HepG2 (cell line): ENCODE measurements at regions not wholly inside any gene's neighbourhood (a gene's known extent, or its start where the extent isn't known, plus 50 kb on each side); places are given as distances from the start of the nearest gene placed in this dataset.

ENCODE experiments used
- CCDC6 ChIP-seq: sonication (generic); formaldehyde crosslinking; IDR thresholded peaks from 2 replicates; pipeline ENCODE4 v1.8.1; 2022; ENCODE audit warnings: mild to moderate bottlenecking, missing genetic modification reagents, moderate library complexity
- EHMT2 ChIP-seq: fragments of 200-600 bp; sonication (generic); IDR thresholded peaks from 2 replicates; pipeline ENCODE4 v1.7.0; 2017; ENCODE audit warnings: antibody characterized with exemption, low read depth, low read length, borderline replicate concordance
- NKX3-1 ChIP-seq: sonication (generic); formaldehyde crosslinking; IDR thresholded peaks from 2 replicates; pipeline ENCODE4 v1.5.0; 2020; ENCODE audit warnings: missing genetic modification reagents
- REL ChIP-seq: sonication (generic); formaldehyde crosslinking; conservative IDR thresholded peaks from 2 replicates; pipeline ENCODE4 v1.8.0; 2022; ENCODE audit warnings: mild to moderate bottlenecking, missing genetic modification reagents, moderate library complexity
- TGIF2 ChIP-seq: IDR thresholded peaks from 2 replicates; pipeline ENCODE4 v1.6.1; 2016; ENCODE audit warnings: control low read depth, missing compliant biosample characterization
- THRA ChIP-seq: sonication (generic); formaldehyde crosslinking; IDR thresholded peaks from 2 replicates; pipeline ENCODE4 v1.4.0; 2020; ENCODE audit warnings: missing genetic modification reagents, borderline replicate concordance
- U2AF2 ChIP-seq: fragments of 200-400 bp; formaldehyde crosslinking; IDR thresholded peaks from 2 replicates; pipeline ENCODE4 v1.6.1; 2017; ENCODE audit warnings: low read depth, mild to moderate bottlenecking, low read length
- WIZ ChIP-seq: sonication (generic); formaldehyde crosslinking; IDR thresholded peaks from 2 replicates; pipeline ENCODE4 v1.5.1; 2020; ENCODE audit warnings: mild to moderate bottlenecking, missing genetic modification reagents
- ZBTB49 ChIP-seq: sonication (generic); formaldehyde crosslinking; IDR thresholded peaks from 2 replicates; pipeline ENCODE4 v1.4.0; 2020; ENCODE audit warnings: missing genetic modification reagents, borderline replicate concordance
- ZSCAN9 ChIP-seq: IDR thresholded peaks from 2 replicates; pipeline ENCODE4 v1.6.1; 2016; ENCODE audit warnings: borderline replicate concordance
- TF ChIP-seq, protein P1 (sequence below): sonication (generic); formaldehyde crosslinking; IDR thresholded peaks from 2 replicates; pipeline ENCODE4; 2020; ENCODE audit warnings: missing genetic modification reagents, mild to moderate bottlenecking, borderline replicate concordance

DNA sequence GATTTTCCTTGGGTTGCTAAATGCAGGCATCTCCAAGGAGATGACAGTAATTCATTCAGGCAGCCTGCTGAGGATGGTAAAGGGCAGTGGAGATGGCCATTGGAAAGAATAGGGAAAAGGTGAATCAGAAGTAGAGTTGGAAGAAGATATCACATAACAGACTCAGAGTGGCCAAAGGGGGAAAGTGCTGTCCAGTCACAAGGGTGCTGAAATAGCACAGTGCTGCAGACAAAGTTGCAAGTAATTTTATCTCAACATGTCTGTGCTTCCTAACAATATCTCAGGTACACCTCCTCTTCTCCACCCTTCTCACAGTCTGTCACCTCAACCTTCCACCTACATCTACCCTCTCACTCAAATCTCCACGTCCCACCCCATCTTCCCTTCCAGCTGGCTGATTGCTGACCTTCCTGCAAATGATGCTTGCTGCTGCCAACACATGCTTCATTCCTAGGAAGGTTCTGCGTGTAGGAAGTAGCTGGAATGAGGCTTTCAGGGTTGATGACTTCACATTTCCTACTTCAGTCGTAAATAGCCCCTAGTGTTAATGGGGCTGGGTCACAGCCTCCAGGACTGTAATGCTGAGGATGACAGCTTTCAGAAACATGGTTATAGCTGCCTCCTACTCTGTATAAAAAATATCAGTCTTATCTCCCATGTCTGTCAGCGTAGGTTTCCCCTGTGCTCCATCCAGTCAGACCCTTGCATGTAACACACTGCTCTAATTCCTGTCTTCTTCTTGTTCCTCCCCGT, 123.9 kb downstream of the CTNND1 start (continued):
- TF ChIP-seq ZBTB49 (CRISPR knock-in tag): peak; percentile 44; the same call in 1 of the 2 replicates
- peak; percentile 84 for TF ChIP-seq TGIF2 (CRISPR knock-in tag)
- TF ChIP-seq ZSCAN9 (CRISPR knock-in tag): peak; percentile 94
- TF ChIP-seq CCDC6 (CRISPR knock-in tag): peak; percentile 58; the same call in 1 of the 2 replicates
- TF ChIP-seq, protein P1, sequence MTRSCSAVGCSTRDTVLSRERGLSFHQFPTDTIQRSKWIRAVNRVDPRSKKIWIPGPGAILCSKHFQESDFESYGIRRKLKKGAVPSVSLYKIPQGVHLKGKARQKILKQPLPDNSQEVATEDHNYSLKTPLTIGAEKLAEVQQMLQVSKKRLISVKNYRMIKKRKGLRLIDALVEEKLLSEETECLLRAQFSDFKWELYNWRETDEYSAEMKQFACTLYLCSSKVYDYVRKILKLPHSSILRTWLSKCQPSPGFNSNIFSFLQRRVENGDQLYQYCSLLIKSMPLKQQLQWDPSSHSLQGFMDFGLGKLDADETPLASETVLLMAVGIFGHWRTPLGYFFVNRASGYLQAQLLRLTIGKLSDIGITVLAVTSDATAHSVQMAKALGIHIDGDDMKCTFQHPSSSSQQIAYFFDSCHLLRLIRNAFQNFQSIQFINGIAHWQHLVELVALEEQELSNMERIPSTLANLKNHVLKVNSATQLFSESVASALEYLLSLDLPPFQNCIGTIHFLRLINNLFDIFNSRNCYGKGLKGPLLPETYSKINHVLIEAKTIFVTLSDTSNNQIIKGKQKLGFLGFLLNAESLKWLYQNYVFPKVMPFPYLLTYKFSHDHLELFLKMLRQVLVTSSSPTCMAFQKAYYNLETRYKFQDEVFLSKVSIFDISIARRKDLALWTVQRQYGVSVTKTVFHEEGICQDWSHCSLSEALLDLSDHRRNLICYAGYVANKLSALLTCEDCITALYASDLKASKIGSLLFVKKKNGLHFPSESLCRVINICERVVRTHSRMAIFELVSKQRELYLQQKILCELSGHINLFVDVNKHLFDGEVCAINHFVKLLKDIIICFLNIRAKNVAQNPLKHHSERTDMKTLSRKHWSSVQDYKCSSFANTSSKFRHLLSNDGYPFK (CRISPR knock-in tag): no peak
- TF ChIP-seq EHMT2: peak; percentile 94
- TF ChIP-seq NKX3-1 (CRISPR knock-in tag): no peak
- TF ChIP-seq U2AF2: no peak
- TF ChIP-seq WIZ (CRISPR knock-in tag): peak; percentile 92; the same call in 1 of the 2 replicates
- TF ChIP-seq THRA (CRISPR knock-in tag): peak; percentile 48; the same call in 1 of the 2 replicates
- TF ChIP-seq REL (CRISPR knock-in tag): no peak
